GM21360 (cell line): ENCODE measurements at regions not wholly inside any gene's neighbourhood (a gene's known extent, or its start where the extent isn't known, plus 50 kb on each side); places are given as distances from the start of the nearest gene placed in this dataset.
"Not testable (repeated sequence)": the region's sequence is repeated elsewhere in the genome, so short reads cannot be mapped to it uniquely, and the experiment has no call there.

ENCODE experiments used
- ATAC-seq: cut with Tn5 transposase; IDR thresholded peaks from one replicate; pipeline ENCODE4 v1.9.1; 2021; ENCODE audit warnings: mild to moderate bottlenecking, moderate library complexity; ENCODE audit not compliant: unreplicated experiment

GRCh38 chr20:17873410-17874270 is 95.0 kb downstream of the SNX5 start:
- no peak for ATAC-seq

GRCh38 chr20:17872959-17873358 is 95.6 kb downstream of the SNX5 start:
- ATAC-seq = no peak

- no peak for ATAC-seq
Observed at GRCh38 chr20:17872434-17872833, 96.2 kb downstream of the SNX5 start.

- ATAC-seq = no peak
Observed at GRCh38 chr20:17871886-17872285, 96.7 kb downstream of the SNX5 start.

- no peak for ATAC-seq
Observed at GRCh38 chr20:17871181-17871580, 97.4 kb downstream of the SNX5 start.

GRCh38 chr20:17870086-17870740 is 98.4 kb downstream of the SNX5 start:
- no peak for ATAC-seq

GRCh38 chr20:17869295-17869994 is 99.1 kb downstream of the SNX5 start:
- ATAC-seq = no peak

- ATAC-seq = no peak
Observed at GRCh38 chr20:17868700-17869231, 99.8 kb downstream of the SNX5 start.

GRCh38 chr20:17868151-17868550 is 100.4 kb downstream of the SNX5 start:
- no peak for ATAC-seq

- ATAC-seq = no peak
Observed at GRCh38 chr20:17867131-17867925, 101.3 kb downstream of the SNX5 start.

GRCh38 chr20:17866234-17867001 is 102.2 kb downstream of the SNX5 start:
- no peak for ATAC-seq

GRCh38 chr20:17863577-17864292 is 104.9 kb downstream of the SNX5 start:
- ATAC-seq = no peak

- no peak for ATAC-seq
Observed at GRCh38 chr20:17863209-17863576, 105.4 kb downstream of the SNX5 start.

GRCh38 chr20:17862171-17862570 is 106.4 kb downstream of the SNX5 start:
- ATAC-seq = no peak

- ATAC-seq = not testable (repeated sequence)
Observed at GRCh38 chr20:17861620-17862019, 107.0 kb downstream of the SNX5 start.

- ATAC-seq = no peak
Observed at GRCh38 chr20:17860301-17861197, 108.0 kb downstream of the SNX5 start.

GRCh38 chr20:17859616-17860232 is 108.9 kb downstream of the SNX5 start:
- ATAC-seq = no peak
